Stimulated activated CD4-positive, alpha-beta T cell treated with anti-CD3 and anti-CD28 coated beads, Interleukin-15, amount 100 ng/mL, for 48 hours (primary cell): ENCODE measurements at regions not wholly inside any gene's neighbourhood (a gene's known extent, or its start where the extent isn't known, plus 50 kb on each side); places are given as distances from the start of the nearest gene placed in this dataset.
"Not testable (repeated sequence)": the region's sequence is repeated elsewhere in the genome, so short reads cannot be mapped to it uniquely, and the experiment has no call there.

Experiments used
- DNase-seq, 2 donors: peaks; one replicate each; pipeline ENCODE4 v3.0.0-alpha.2; 2020; ENCODE audit warnings: low read depth in 2 of 2

DNA sequence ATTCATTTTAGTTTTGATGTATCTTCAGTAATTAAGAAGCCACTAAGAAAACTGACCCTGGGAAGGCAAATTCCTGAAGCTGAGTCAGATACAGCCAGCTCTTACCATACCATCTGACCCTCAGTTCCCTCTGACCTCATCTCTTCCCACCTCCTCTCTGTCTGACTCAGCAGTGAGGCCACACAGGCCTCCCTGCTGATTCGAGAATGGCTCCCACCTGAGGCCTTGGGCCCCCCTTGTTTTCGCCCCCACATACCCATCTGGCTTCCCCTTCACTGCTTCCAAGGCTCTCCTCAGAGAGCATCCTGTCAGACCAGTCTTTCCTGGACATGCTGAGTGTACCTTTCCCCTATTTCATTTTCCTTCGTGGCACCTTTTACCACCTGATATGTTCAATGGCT, 71.0 kb upstream of the CYP1B1 start:
- no peak for DNase-seq

DNA sequence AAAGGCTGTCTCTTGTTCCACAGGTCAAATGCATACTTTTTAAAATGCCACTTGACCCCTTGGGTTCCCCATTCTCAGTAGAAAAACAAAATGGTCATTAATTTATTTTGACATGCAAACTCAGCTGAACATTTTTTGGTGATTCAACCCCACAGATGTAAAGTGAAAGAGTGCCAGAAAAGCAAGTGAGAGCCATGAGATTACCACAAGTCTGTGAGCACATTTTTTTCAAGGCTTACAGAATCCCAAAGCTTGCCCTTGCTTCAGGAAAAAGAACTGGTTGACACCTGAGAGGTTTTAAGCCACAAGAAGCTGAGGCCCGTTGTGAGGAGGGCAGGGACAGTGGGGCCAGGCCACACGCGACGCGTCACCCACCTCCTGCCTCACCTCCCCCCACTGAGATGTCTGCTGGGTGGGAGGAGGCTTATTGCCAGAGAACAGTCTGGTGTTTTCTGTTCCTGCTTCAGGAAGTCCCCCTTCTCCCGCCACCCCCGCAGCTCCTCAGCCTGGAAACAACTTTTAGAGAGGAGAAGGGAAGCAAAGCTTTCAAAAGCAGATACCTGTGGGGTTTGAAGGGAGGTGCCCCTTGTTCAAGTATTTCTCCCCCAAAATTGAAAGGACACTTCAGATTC, 70.4 kb upstream of the CYP1B1 start:
- DNase-seq, result no peak

DNA sequence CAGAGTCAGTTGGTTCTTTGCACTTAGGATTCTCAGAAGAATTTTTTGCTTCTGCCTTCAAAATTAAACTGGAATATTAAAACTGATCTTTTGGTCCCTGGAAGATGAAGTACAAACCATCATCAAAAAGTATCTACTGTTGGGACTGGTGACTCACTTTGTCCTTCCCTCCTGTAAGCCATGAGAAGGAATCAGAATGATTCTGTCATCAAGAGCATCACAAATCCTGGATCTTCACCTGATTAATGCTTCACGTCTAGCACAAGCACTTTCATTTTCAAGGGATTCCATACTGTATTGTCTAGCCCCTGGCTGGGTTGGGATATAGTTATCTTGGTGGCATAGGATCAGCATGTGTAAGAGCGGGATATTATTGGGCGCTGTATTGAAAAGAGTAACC, 69.3 kb upstream of the CYP1B1 start:
- DNase-seq, result no peak

DNA sequence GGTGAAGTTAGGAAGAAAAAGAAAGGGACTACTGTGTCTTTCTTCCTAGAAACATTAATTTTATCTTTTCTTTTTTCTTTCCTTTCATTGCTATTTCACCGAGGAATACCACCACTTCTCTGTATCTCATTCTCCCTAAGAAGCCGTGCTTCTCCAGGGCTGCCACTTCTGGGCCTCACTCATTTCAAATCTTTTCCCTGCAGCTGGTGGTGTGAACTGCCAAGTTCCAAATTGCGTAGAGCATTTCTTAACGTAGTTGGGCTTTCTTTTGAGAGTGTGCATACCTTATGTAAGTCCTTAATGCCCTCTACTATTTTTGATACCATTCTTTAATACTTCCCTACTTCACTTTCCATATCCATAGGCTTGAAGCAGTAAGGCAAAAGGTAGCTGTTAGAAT, 66.7 kb upstream of the CYP1B1 start:
- DNase-seq, result no peak

DNA sequence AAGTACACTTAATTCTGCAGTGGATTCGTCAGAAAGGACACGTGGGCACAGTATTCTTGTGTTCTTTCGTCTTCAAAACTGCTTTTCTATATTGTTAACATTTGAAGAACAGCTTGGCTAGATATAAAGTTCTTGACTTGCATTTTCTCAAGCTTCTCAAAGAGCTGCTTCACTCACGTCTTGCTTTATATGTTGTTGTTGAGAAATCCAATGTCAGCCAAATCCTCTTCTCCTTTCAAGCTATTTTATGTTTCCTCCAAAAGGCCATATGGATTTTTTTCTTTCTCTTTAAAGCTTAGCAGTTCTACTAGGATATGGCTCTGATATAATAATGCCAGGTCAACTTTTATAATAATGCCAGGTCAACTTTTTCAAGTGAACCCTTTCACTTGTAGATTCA, 65.5 kb upstream of the CYP1B1 start:
- DNase-seq, result no peak

DNA sequence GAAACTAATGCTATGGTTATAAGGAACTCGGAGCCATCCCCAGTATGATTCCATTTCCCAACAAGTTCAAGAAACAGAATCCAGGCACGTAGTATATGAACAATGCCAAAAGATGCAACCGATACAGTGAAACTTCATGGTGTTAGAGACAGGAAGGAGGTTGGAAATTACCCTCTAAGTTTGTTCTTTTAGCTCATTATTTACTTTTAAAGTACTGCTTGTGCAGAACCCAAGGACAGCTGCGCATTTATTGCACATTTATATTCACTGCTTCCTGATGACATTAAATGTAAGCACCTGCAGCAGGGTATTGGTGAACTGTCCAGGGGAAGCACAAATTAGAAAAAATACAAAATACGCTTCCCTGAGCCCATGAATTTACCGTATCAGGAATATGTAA, 63.0 kb upstream of the CYP1B1 start:
- DNase-seq, result no peak

DNA sequence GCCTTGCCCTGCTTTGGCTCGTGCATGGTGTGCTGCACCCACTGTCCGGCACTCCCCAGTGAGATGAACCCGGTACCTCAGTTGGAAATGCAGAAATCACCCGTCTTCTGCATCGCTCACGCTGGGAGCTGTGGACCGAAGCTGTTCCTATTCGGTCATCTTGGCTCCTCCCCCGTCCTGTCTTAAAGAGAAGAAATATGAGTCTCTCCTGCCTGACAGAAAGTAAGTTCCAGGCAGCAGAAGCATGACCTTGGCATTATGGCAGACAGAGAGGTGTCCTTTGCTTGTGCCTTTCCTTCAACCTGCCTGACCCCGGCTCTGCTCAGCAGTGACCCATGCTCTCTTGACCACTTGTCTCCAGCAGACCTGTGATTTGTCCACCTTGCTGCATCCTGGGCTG, 62.5 kb upstream of the CYP1B1 start:
- no peak for DNase-seq

DNA sequence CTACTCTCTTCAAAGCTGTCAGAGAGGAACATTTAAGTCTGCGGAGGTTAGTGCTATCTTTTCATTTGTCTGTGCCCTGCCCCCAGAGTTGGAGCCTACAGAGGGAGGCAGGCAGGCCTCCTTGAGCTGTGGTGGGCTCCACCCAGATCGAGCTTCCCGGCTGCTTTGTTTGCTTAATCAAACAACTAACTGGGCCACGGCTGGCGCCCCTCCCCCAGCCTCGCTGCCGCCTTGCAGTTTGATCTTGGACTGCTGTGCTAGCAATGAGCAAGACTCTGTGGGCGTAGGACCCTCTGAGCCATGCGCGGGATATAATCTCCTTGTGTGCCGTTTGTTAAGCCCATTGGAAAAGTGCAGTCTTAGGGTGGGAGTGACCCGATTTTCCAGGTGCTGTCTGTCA, 62.0 kb upstream of the CYP1B1 start:
- not testable (repeated sequence) for DNase-seq

DNA sequence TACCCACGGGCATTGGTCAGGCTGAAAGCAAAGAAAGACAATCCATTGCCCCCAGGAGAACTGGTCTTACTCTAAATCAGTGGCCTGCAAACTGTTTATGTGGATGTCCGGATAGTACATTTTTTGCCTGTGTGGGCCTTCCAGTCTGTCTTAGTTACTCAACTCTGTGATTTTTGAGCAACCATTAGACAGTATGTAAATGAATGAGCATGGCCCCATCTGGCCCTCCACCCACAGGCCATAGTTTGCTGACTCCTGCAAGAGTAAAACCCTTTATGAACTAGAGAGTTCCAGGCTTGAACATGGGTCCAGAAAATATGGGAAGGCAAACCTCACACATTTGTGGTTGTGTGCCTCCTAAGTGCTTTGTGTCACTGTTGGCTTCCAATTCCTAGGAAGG, 55.7 kb upstream of the CYP1B1 start:
- DNase-seq, result no peak

DNA sequence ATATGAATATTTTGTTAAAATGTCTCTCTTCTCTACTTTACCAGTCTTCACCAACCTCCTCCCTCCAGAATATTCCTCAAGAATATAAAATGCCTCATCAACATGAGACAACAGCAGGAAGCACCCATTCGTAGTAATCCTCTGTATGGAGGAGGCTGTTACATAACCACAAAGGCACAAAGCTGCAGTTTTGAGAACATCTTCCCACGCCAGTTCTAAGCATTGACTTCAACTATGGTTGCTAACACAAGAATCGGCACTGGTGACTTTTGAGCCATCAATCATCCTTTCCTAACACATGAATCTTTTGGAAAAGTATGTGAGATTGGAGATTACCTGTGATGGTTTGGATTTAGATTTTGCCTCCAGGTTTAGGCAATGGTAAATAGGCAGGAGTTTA, 54.9 kb upstream of the CYP1B1 start:
- DNase-seq, result no peak

DNA sequence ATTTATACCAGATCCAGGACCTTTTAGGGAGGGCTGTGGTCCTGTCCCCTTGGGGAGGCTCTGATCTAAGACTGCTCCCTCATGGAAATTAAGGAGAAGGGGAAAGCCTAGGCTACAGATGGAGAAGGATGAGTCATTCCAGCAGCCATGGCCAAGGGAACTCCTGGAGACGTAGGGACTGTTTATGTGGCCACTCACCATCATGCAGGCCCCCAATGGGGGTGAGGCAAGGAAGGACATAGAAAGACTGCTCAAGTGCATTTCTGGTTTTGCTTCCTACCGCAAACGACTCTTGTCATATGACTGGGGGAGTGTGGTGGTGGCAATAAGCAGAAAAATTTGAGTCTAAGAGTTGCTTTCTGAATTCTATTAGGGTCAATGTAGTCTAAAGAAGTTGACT, 54.0 kb upstream of the CYP1B1 start:
- no peak for DNase-seq

DNA sequence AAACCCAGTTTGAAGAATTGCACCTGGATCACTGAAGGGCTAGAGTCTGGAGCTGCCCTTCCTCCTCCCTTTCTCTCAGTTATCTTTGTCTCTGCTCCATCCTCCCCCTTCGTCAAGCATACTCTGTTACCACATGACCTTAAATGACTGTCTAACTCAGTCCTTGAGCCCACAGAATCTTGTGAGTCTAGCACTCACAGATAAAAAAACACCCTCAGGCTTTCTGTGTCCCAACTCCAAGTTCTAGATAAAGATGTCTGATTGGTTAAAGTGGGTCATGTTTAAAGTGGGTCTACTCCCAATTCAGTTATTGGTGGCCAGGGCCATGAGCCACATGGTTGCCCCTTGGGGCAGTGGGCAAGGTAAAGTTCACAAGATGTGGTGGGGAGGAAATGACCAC, 53.5 kb upstream of the CYP1B1 start:
- DNase-seq, result no peak

DNA sequence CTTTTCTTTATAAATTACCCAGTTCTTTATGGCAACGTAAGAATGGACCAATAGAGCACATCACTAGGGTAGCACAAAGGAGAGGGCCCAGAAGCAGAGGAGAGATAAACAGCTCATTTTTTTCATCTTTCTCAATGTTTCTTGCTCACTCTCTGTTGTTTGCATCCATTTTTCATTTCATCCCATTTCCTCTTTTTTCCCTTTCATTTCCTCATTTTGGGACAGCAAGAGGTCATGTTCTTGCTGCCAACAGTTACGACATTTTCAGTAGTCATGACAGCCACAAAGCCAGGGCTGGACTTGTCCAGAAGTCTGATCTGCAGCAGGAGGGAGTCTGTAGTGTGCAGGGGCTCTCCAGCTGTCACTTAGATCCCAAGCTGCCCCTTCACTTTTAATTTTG, 52.7 kb upstream of the CYP1B1 start:
- no peak for DNase-seq

DNA sequence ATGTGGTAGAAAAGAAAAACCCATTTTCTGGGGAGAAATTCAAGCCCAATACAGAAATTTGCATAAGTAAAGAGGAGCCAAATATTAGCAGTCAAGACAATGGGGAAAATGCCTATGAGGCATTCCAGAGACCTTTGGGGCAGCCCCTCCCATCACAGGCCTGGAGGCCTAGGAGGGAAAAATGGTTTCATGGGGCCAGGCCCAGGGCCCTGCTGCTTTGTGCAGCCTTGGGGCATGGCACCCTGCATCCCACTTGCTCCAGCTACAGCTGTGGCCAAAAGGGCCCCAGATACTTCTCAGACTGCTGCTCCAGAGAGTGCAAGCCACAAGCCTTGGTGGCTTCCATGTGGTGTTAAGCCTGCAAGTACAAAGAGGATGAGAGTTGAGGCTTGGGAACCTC, 51.3 kb upstream of the CYP1B1 start:
- DNase-seq, result no peak

DNA sequence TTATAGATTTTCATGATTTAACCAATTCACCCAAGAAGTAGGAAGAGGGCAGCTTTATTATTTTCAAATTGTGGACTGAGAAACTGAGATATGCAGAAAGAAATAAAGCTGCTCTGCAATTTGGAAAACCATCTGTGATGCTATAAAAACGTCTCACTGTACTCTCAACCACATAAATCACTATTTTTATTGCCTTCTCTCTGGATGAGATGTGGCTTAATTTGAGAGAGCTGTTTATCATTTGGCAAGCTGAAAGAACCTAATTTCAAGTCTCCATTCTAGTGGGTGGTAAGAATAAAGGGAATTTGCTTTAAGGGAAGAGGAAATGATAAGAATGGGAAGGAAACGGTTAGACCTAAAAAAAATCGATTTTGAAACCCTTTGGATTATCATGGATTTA, 49.9 kb upstream of the CYP1B1 start:
- DNase-seq, result no peak
